Activated T-helper 2 cell treated with anti-CD3 and anti-CD28 coated beads, Interferon-gamma antibody, Interleukin-2, Interleukin-4, amounts not matched to agents 10 μg/mL and 5 μg/mL and 100 μg/mL, durations not matched to agents 14 hours and 24 hours and 36 hours (primary cell): ENCODE measurements at regions not wholly inside any gene's neighbourhood (a gene's known extent, or its start where the extent isn't known, plus 50 kb on each side); places are given as distances from the start of the nearest gene placed in this dataset.

ENCODE experiments used
- DNase-seq: peaks from one replicate; pipeline ENCODE4 v3.0.0; 2021; ENCODE audit warnings: low spot score
- H3K27ac Mint-ChIP-seq: one replicate; pipeline ENCODE4 v1.8.0; 2021; ENCODE audit warnings: mixed read lengths
- H3K27me3 Mint-ChIP-seq: one replicate; pipeline ENCODE4 v1.8.0; 2021; ENCODE audit warnings: low read depth, mixed read lengths
- H3K36me3 Mint-ChIP-seq: one replicate; pipeline ENCODE4 v1.8.0; 2021; ENCODE audit warnings: low read depth, mixed read lengths
- H3K4me1 Mint-ChIP-seq: one replicate; pipeline ENCODE4 v1.8.0; 2021; ENCODE audit warnings: low read depth, mixed read lengths
- H3K4me3 Mint-ChIP-seq: one replicate; pipeline ENCODE4 v1.8.0; 2021; ENCODE audit warnings: low read depth, mild to moderate bottlenecking, moderate library complexity, mixed read lengths
- H3K9me3 Mint-ChIP-seq: one replicate; pipeline ENCODE4 v1.8.0; 2021; ENCODE audit warnings: mixed read lengths
- intact Hi-C: fragments of 100-400 bp; cut with micrococcal nuclease; formaldehyde crosslinking; loops from one replicate; pipeline ENCODE4 v1.15.1; 2023

GRCh38 chr1:4047666-4048065, 147.6 kb upstream of the C1orf174 start:
- Mint-ChIP-seq H3K27me3 (peaks cover 1% of the 10 kb centered on the region), H3K4me3 (no peak overlapping the region), H3K27ac (no peak overlapping the region), H3K9me3 (no peaks in the 10 kb centered on the region), H3K36me3 (no peaks in the 10 kb centered on the region), H3K4me1 (no peaks in the 10 kb centered on the region)
- no peak for DNase-seq
- intact Hi-C loops = no loop called here

- H3K27ac Mint-ChIP-seq = no peak overlapping the region
- no peaks in the 10 kb centered on the region for H3K4me1 Mint-ChIP-seq
- no peaks in the 10 kb centered on the region for H3K9me3 Mint-ChIP-seq
- DNase-seq = no peak
- no peaks in the 10 kb centered on the region for H3K36me3 Mint-ChIP-seq
- H3K27me3 Mint-ChIP-seq = peaks cover 1% of the 10 kb centered on the region
- H3K4me3 Mint-ChIP-seq = no peak overlapping the region
- intact Hi-C loops = no loop called here
Observed at GRCh38 chr1:4048076-4048475, 148.0 kb upstream of the C1orf174 start.

- no peak overlapping the region for H3K27ac Mint-ChIP-seq
- H3K4me1 Mint-ChIP-seq = no peaks in the 10 kb centered on the region
- intact Hi-C loops = no loop called here
- no peak overlapping the region for H3K4me3 Mint-ChIP-seq
- no peaks in the 10 kb centered on the region for H3K9me3 Mint-ChIP-seq
- peaks cover 1% of the 10 kb centered on the region for H3K27me3 Mint-ChIP-seq
- DNase-seq = no peak
- no peaks in the 10 kb centered on the region for H3K36me3 Mint-ChIP-seq
Observed at GRCh38 chr1:4048921-4049320, 148.8 kb upstream of the C1orf174 start.

- H3K36me3 Mint-ChIP-seq = no peaks in the 10 kb centered on the region
- intact Hi-C loops = no loop called here
- H3K4me1 Mint-ChIP-seq = no peaks in the 10 kb centered on the region
- DNase-seq = no peak
- no peak overlapping the region for H3K4me3 Mint-ChIP-seq
- H3K27me3 Mint-ChIP-seq = no peaks in the 10 kb centered on the region
- no peaks in the 10 kb centered on the region for H3K9me3 Mint-ChIP-seq
- H3K27ac Mint-ChIP-seq = no peak overlapping the region
Observed at GRCh38 chr1:4050998-4051397, 150.9 kb upstream of the C1orf174 start.

GRCh38 chr1:4052657-4053056, 152.6 kb upstream of the C1orf174 start:
- Mint-ChIP-seq H3K4me3 (no peak overlapping the region), H3K27ac (no peak overlapping the region), H3K36me3 (no peaks in the 10 kb centered on the region), H3K9me3 (no peaks in the 10 kb centered on the region), H3K27me3 (no peaks in the 10 kb centered on the region), H3K4me1 (no peaks in the 10 kb centered on the region)
- intact Hi-C loops = no loop called here
- DNase-seq = no peak

- no peak overlapping the region for H3K4me3 Mint-ChIP-seq
- intact Hi-C loops = no loop called here
- no peaks in the 10 kb centered on the region for H3K9me3 Mint-ChIP-seq
Observed at GRCh38 chr1:4053160-4053748, 153.2 kb upstream of the C1orf174 start.

GRCh38 chr1:4053774-4054173, 153.7 kb upstream of the C1orf174 start:
- Mint-ChIP-seq H3K27ac (no peak overlapping the region), H3K27me3 (no peaks in the 10 kb centered on the region)
- intact Hi-C loops = no loop called here

More at GRCh38 chr1:4053160-4053748, 153.2 kb upstream of the C1orf174 start:
- no peaks in the 10 kb centered on the region for H3K4me1 Mint-ChIP-seq
- H3K27me3 Mint-ChIP-seq = no peaks in the 10 kb centered on the region
- no peak for DNase-seq
- no peak overlapping the region for H3K27ac Mint-ChIP-seq
- H3K36me3 Mint-ChIP-seq = no peaks in the 10 kb centered on the region

GRCh38 chr1:4055294-4055967, 155.4 kb upstream of the C1orf174 start:
- Mint-ChIP-seq H3K27ac (no peak overlapping the region), H3K9me3 (no peaks in the 10 kb centered on the region), H3K4me3 (no peak overlapping the region), H3K27me3 (no peaks in the 10 kb centered on the region), H3K4me1 (no peaks in the 10 kb centered on the region), H3K36me3 (no peaks in the 10 kb centered on the region)
- intact Hi-C loops = no loop called here
- DNase-seq = no peak

More at GRCh38 chr1:4053774-4054173, 153.7 kb upstream of the C1orf174 start:
- Mint-ChIP-seq H3K36me3 (no peaks in the 10 kb centered on the region), H3K4me1 (no peaks in the 10 kb centered on the region), H3K9me3 (no peaks in the 10 kb centered on the region), H3K4me3 (no peak overlapping the region)
- DNase-seq = no peak

GRCh38 chr1:4056422-4056821, 156.3 kb upstream of the C1orf174 start:
- H3K4me1 Mint-ChIP-seq = no peaks in the 10 kb centered on the region
- intact Hi-C loops = no loop called here
- H3K9me3 Mint-ChIP-seq = no peaks in the 10 kb centered on the region
- no peak overlapping the region for H3K27ac Mint-ChIP-seq
- H3K36me3 Mint-ChIP-seq = no peaks in the 10 kb centered on the region
- no peak for DNase-seq
- H3K4me3 Mint-ChIP-seq = no peak overlapping the region
- H3K27me3 Mint-ChIP-seq = no peaks in the 10 kb centered on the region

GRCh38 chr1:4056989-4057388, 156.9 kb upstream of the C1orf174 start:
- Mint-ChIP-seq H3K27ac (no peak overlapping the region), H3K36me3 (no peaks in the 10 kb centered on the region), H3K9me3 (no peaks in the 10 kb centered on the region), H3K4me1 (no peaks in the 10 kb centered on the region), H3K27me3 (no peaks in the 10 kb centered on the region), H3K4me3 (no peak overlapping the region)
- intact Hi-C loops = no loop called here
- DNase-seq = no peak

GRCh38 chr1:4057603-4058002, 157.5 kb upstream of the C1orf174 start:
- no peak overlapping the region for H3K4me3 Mint-ChIP-seq

GRCh38 chr1:4058122-4058521, 158.1 kb upstream of the C1orf174 start:
- H3K4me3 Mint-ChIP-seq = no peak overlapping the region
- H3K27me3 Mint-ChIP-seq = no peaks in the 10 kb centered on the region
- no peaks in the 10 kb centered on the region for H3K36me3 Mint-ChIP-seq
- no peaks in the 10 kb centered on the region for H3K9me3 Mint-ChIP-seq
- no peak for DNase-seq
- intact Hi-C loops = no loop called here
- H3K27ac Mint-ChIP-seq = no peak overlapping the region
- H3K4me1 Mint-ChIP-seq = no peaks in the 10 kb centered on the region

More at GRCh38 chr1:4057603-4058002, 157.5 kb upstream of the C1orf174 start:
- intact Hi-C loops = no loop called here
- Mint-ChIP-seq H3K27ac (no peak overlapping the region), H3K27me3 (no peaks in the 10 kb centered on the region), H3K36me3 (no peaks in the 10 kb centered on the region), H3K9me3 (no peaks in the 10 kb centered on the region), H3K4me1 (no peaks in the 10 kb centered on the region)
- DNase-seq = no peak

GRCh38 chr1:4058706-4059105, 158.6 kb upstream of the C1orf174 start:
- intact Hi-C loops = no loop called here
- Mint-ChIP-seq H3K9me3 (no peaks in the 10 kb centered on the region), H3K4me1 (no peaks in the 10 kb centered on the region), H3K36me3 (no peaks in the 10 kb centered on the region), H3K4me3 (no peak overlapping the region), H3K27me3 (no peaks in the 10 kb centered on the region), H3K27ac (no peak overlapping the region)
- DNase-seq = no peak
